H54 (cell line): ENCODE measurements at regions not wholly inside any gene's neighbourhood (a gene's known extent, or its start where the extent isn't known, plus 50 kb on each side); places are given as distances from the start of the nearest gene placed in this dataset.
"Not testable (repeated sequence)": the region's sequence is repeated elsewhere in the genome, so short reads cannot be mapped to it uniquely, and the experiment has no call there.

Source experiments
- DNase-seq: peaks from one replicate; pipeline ENCODE4 v3.0.0; 2011; ENCODE audit warnings: low spot score, mixed read lengths; ENCODE audit not compliant: insufficient read length
- FAIRE-seq: peaks from 3 replicates; lab custom pipeline; 2011; peaks lifted over from hg19 to GRCh38; lab: Jason Lieb, UNC
- POLR2A ChIP-seq: IDR thresholded peaks from 2 replicates; pipeline ENCODE4 v1.6.1; 2011; ENCODE audit warnings: low read depth, mild to moderate bottlenecking, low read length

- FAIRE-seq (no peak), DNase-seq (no peak)
- TF ChIP-seq POLR2A: no peak
Observed at GRCh38 chr5:118478852-118479251, 509.5 kb downstream of the DTWD2 start.

- DNase-seq (no peak), FAIRE-seq (no peak)
- no peak for TF ChIP-seq POLR2A
Observed at GRCh38 chr5:118468085-118468484, 520.3 kb downstream of the DTWD2 start.

- DNase-seq: no peak
- TF ChIP-seq POLR2A: no peak
- FAIRE-seq: no peak
Observed at GRCh38 chr5:118467103-118467502, 521.2 kb downstream of the DTWD2 start.

- no peak for TF ChIP-seq POLR2A
- FAIRE-seq (no peak), DNase-seq (no peak)
Observed at GRCh38 chr5:118466418-118466817, 521.9 kb downstream of the DTWD2 start.

GRCh38 chr5:118462276-118462675 lies 526.1 kb downstream of the DTWD2 start:
- not testable (repeated sequence) for DNase-seq, FAIRE-seq

GRCh38 chr5:118461436-118461835 lies 526.9 kb downstream of the DTWD2 start:
- no peak for FAIRE-seq
- DNase-seq: no peak
- TF ChIP-seq POLR2A: no peak

GRCh38 chr5:118459490-118459889 lies 528.9 kb downstream of the DTWD2 start:
- no peak for FAIRE-seq
- DNase-seq: no peak
- no peak for TF ChIP-seq POLR2A

GRCh38 chr5:118456085-118456484 lies 532.3 kb downstream of the DTWD2 start:
- no peak for FAIRE-seq
- DNase-seq: no peak
- TF ChIP-seq POLR2A: no peak

GRCh38 chr5:118451697-118452247 lies 536.6 kb downstream of the DTWD2 start:
- DNase-seq (no peak), FAIRE-seq (no peak)
- no peak for TF ChIP-seq POLR2A

GRCh38 chr5:118450554-118451332 lies 537.6 kb downstream of the DTWD2 start:
- DNase-seq (no peak), FAIRE-seq (no peak)
- TF ChIP-seq POLR2A: no peak

- DNase-seq (no peak), FAIRE-seq (no peak)
- no peak for TF ChIP-seq POLR2A
Observed at GRCh38 chr5:118447350-118447749, 541.0 kb downstream of the DTWD2 start.

- no peak for FAIRE-seq
- no peak for TF ChIP-seq POLR2A
- no peak for DNase-seq
Observed at GRCh38 chr5:118441956-118442355, 546.4 kb downstream of the DTWD2 start.

- FAIRE-seq (no peak), DNase-seq (no peak)
- TF ChIP-seq POLR2A: no peak
Observed at GRCh38 chr5:118441034-118441433, 547.3 kb downstream of the DTWD2 start.

GRCh38 chr5:118440496-118440895 lies 547.9 kb downstream of the DTWD2 start:
- no peak for TF ChIP-seq POLR2A
- DNase-seq: no peak
- FAIRE-seq: no peak

- no peak for DNase-seq
- FAIRE-seq: no peak
Observed at GRCh38 chr5:118439831-118440230, 548.5 kb downstream of the DTWD2 start.

More at GRCh38 chr5:118439831-118440230, 548.5 kb downstream of the DTWD2 start:
- TF ChIP-seq POLR2A: no peak
